ENCODE measurements at regions not wholly inside any gene's neighbourhood (a gene's known extent, or its start where the extent isn't known, plus 50 kb on each side); places are given as distances from the start of the nearest gene placed in this dataset.
A peak's percentile ranks its signal among the peaks of the same experiment; 100 is the strongest.
"Not testable (repeated sequence)": the region's sequence is repeated elsewhere in the genome, so short reads cannot be mapped to it uniquely, and the experiment has no call there.

DNA sequence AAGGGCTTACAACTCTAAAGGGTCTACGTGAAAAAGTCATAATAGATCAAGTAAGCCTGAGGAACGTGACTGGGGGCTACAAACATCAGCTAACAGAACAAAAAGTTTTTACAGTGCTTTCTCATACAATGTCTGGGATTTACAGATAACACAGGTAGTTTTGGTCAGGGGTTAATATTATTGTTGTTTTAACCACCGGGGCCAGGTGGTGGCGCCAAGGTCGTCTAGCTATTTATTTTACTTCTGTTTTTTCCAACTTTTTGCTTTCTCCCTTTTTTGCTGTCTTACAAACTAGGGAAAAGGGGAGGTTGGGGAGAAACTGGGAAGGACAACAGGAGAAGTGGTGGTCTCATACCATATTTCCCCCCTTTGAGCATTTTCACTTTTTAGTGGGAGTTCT is 158.6 kb downstream of the UNC93B1 start:
- not testable (repeated sequence) for H3K27ac ChIP-seq (ENCODE audit: low read depth, low read length); H3K4me3 ChIP-seq (ENCODE audit: low read length in 3 of 3); H3K9me3 ChIP-seq (ENCODE audit: control insufficient read depth in 3 of 3, low read length in 3 of 3); H3K27me3 ChIP-seq (ENCODE audit: control insufficient read depth in 3 of 3, insufficient read depth in 3 of 3, low read length in 3 of 3); H3K4me1 ChIP-seq (ENCODE audit: control insufficient read depth in 3 of 3, insufficient read depth in 3 of 3, low read length in 3 of 3); H3K9ac ChIP-seq (ENCODE audit: low read depth in 1 of 3, low read length in 3 of 3); H3K36me3 ChIP-seq (ENCODE audit: control insufficient read depth in 3 of 3, insufficient read depth in 3 of 3, low read length in 3 of 3)

DNA sequence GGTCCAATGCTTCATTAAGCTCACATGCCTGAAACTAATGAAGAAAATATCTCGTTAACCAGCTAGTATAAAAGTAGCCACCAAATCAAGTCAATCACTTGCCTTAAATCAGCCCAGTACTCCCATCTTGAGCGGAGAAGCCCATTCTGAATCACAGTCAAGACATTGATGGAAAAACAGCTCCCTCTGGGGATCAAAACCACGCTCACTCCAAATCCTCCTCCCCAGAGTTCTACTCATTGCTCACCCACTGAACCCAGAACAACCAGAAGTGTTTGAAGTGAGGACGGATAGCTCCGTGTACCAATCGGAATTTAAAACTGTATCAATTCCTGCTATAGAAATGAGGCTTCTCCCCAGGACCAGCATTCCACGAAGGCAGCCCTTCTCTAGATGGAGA is 163.3 kb downstream of the UNC93B1 start:
- not testable (repeated sequence) for H3K4me1 ChIP-seq (ENCODE audit: control insufficient read depth in 3 of 3, insufficient read depth in 3 of 3, low read length in 3 of 3)

DNA sequence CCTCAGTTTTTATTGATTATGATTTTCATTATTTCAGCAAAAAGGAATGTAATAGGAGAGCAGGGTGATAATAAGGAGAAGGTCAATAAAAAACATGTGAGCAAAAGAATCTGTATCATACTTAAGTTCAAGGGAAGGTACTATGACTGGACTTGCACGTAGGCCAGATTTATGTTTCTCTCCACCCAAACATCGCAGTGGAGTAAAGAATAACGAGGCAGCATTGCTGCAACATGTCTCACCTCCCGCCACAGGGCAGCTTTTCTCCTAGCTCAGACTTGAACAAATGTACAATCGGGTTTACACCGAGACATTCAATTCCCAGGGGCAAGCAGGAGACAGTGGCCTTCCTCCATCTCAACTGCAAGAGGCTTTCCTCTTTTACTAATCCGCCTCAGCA is 155.7 kb upstream of the ALDH3B2 start:
- not testable (repeated sequence) for H3K4me1 ChIP-seq (ENCODE audit: control insufficient read depth in 3 of 3, insufficient read depth in 3 of 3, low read length in 3 of 3); H3K4me3 ChIP-seq (ENCODE audit: low read length in 3 of 3)

More for the DNA sequence above, 163.3 kb downstream of the UNC93B1 start:
- H3K4me3 ChIP-seq (ENCODE audit: low read length in 3 of 3); H3K27ac ChIP-seq (ENCODE audit: low read depth, low read length); H3K9me3 ChIP-seq (ENCODE audit: control insufficient read depth in 3 of 3, low read length in 3 of 3); H3K36me3 ChIP-seq (ENCODE audit: control insufficient read depth in 3 of 3, insufficient read depth in 3 of 3, low read length in 3 of 3); H3K27me3 ChIP-seq (ENCODE audit: control insufficient read depth in 3 of 3, insufficient read depth in 3 of 3, low read length in 3 of 3); H3K9ac ChIP-seq (ENCODE audit: low read depth in 1 of 3, low read length in 3 of 3): not testable (repeated sequence)

DNA sequence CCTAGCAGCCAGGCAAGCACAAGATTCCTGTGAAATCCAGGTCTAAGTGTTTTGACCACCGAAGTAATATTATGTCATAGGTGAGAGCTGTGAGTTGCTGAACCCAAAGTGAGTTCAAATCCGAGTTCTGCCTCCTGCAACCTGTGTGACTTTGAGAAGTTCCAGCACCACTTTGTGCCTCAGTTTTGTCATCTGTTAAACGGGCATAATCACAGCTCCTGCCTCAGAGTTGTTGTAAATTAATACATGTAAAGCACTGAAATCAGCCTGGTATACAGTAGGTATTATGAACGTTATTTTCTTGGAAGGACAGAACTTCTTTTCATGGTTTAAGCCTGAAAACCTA is 152.5 kb upstream of the ALDH3B2 start:
- not testable (repeated sequence) for H3K9ac ChIP-seq (ENCODE audit: low read depth in 1 of 3, low read length in 3 of 3); H3K27ac ChIP-seq (ENCODE audit: low read depth, low read length); H3K27me3 ChIP-seq (ENCODE audit: control insufficient read depth in 3 of 3, insufficient read depth in 3 of 3, low read length in 3 of 3); H3K4me1 ChIP-seq (ENCODE audit: control insufficient read depth in 3 of 3, insufficient read depth in 3 of 3, low read length in 3 of 3); H3K36me3 ChIP-seq (ENCODE audit: control insufficient read depth in 3 of 3, insufficient read depth in 3 of 3, low read length in 3 of 3); H3K4me3 ChIP-seq (ENCODE audit: low read length in 3 of 3); H3K9me3 ChIP-seq (ENCODE audit: control insufficient read depth in 3 of 3, low read length in 3 of 3)

More for the DNA sequence above, 155.7 kb upstream of the ALDH3B2 start:
- H3K9ac ChIP-seq (ENCODE audit: low read depth in 1 of 3, low read length in 3 of 3); H3K36me3 ChIP-seq (ENCODE audit: control insufficient read depth in 3 of 3, insufficient read depth in 3 of 3, low read length in 3 of 3); H3K27me3 ChIP-seq (ENCODE audit: control insufficient read depth in 3 of 3, insufficient read depth in 3 of 3, low read length in 3 of 3); H3K27ac ChIP-seq (ENCODE audit: low read depth, low read length); H3K9me3 ChIP-seq (ENCODE audit: control insufficient read depth in 3 of 3, low read length in 3 of 3): not testable (repeated sequence)

DNA sequence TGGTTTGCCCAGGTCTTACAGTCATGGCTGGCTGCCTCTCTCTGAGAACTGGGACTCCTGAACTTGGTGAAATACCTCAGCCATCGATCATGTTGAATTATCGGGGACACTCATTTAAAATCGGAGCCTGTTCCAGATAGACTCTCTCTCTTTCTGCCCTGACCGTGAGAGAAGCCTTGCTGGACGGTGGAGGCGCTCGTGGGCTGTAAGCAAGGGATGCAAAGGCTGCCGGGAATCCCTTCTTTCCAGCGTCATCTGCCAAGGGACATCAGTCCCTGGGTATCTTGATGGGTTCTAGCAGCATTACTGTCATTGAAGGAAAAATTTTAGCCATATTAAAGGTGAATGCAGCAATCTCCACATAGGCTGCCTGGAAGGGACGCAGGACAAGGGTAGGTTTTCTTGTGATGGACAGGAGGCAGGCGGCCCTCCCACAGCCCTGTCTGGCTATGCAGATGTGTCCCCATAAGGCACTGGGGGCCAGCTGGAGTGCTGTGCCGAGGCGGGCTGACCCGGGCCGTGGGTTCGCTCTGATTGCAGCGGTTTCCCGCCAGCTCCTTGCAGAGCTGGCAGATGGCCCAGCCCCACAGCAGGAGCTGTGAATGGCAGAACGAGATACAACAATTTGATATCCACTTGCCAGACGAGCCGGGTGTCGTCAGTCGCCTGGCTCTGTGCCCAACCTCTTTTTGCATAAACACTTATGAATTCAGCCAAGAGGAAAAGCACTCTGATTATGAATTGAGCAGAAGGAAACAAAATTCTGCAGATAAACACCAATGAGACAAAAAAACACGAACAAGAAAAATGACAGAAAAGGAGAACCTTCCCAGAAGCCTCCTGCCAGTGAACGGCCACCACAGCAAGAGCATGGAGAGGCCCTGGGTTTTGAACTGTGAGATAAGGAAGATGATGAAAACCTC is 151.9 kb upstream of the ALDH3B2 start:
- H3K36me3 ChIP-seq (ENCODE audit: control insufficient read depth in 3 of 3, insufficient read depth in 3 of 3, low read length in 3 of 3); H3K9ac ChIP-seq (ENCODE audit: low read depth in 1 of 3, low read length in 3 of 3); H3K4me1 ChIP-seq (ENCODE audit: control insufficient read depth in 3 of 3, insufficient read depth in 3 of 3, low read length in 3 of 3); H3K27ac ChIP-seq (ENCODE audit: low read depth, low read length); H3K9me3 ChIP-seq (ENCODE audit: control insufficient read depth in 3 of 3, low read length in 3 of 3); H3K27me3 ChIP-seq (ENCODE audit: control insufficient read depth in 3 of 3, insufficient read depth in 3 of 3, low read length in 3 of 3): not testable (repeated sequence)
- peak overlapping the region in 1 of 3 donors; percentile 29 for H3K4me3 ChIP-seq (ENCODE audit: low read length in 3 of 3)

DNA sequence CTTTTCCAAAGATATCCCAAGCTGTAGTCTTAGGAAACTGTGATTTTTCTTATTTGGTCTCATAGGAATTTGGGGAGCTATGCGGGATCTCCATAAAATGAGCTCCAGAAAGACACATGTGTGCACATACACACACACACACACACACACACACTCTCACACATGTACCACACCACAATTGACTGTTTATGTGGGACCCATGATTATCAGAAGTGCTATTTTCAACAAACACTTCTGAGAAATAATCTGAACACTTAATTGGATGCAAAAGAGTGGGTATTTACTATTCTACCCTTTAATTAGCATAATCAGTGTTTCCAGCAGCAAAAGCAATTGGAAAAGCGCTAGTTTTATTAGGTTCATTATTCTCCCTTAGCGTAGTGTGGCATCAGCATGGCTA is 150.4 kb upstream of the ALDH3B2 start:
- not testable (repeated sequence) for H3K9ac ChIP-seq (ENCODE audit: low read depth in 1 of 3, low read length in 3 of 3); H3K4me3 ChIP-seq (ENCODE audit: low read length in 3 of 3); H3K4me1 ChIP-seq (ENCODE audit: control insufficient read depth in 3 of 3, insufficient read depth in 3 of 3, low read length in 3 of 3); H3K9me3 ChIP-seq (ENCODE audit: control insufficient read depth in 3 of 3, low read length in 3 of 3); H3K27ac ChIP-seq (ENCODE audit: low read depth, low read length); H3K36me3 ChIP-seq (ENCODE audit: control insufficient read depth in 3 of 3, insufficient read depth in 3 of 3, low read length in 3 of 3); H3K27me3 ChIP-seq (ENCODE audit: control insufficient read depth in 3 of 3, insufficient read depth in 3 of 3, low read length in 3 of 3)

DNA sequence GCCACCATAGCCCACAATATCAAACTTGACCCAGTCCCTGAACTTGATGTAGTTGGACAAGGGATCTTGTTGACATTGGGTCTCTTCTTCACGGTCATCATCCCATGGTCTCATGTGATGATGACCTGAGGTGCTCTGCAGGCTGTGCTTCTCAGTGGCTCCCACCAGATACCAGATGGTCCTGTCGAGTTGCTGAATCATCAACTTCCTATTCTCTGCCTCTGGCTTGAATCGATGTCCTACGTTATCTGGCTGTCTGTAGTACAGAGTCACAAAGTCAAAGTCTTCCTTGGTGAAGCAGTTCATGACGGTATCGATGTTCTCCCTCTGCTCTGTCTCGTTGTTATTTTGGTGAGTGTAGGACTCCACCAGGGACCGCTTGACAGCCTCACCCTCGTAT is 145.7 kb upstream of the ALDH3B2 start:
- H3K4me3 ChIP-seq (ENCODE audit: low read length in 3 of 3), result no peak overlapping the region
- H3K9ac ChIP-seq (ENCODE audit: low read depth in 1 of 3, low read length in 3 of 3), result no peak overlapping the region
- no peaks in the 10 kb centered on the region for H3K4me1 ChIP-seq (ENCODE audit: control insufficient read depth in 3 of 3, insufficient read depth in 3 of 3, low read length in 3 of 3)
- H3K27me3 ChIP-seq (ENCODE audit: control insufficient read depth in 3 of 3, insufficient read depth in 3 of 3, low read length in 3 of 3), result no peaks in the 10 kb centered on the region
- no peaks in the 10 kb centered on the region for H3K9me3 ChIP-seq (ENCODE audit: control insufficient read depth in 3 of 3, low read length in 3 of 3)
- no peak overlapping the region for H3K27ac ChIP-seq (ENCODE audit: low read depth, low read length)
- no peaks in the 10 kb centered on the region for H3K36me3 ChIP-seq (ENCODE audit: control insufficient read depth in 3 of 3, insufficient read depth in 3 of 3, low read length in 3 of 3)

DNA sequence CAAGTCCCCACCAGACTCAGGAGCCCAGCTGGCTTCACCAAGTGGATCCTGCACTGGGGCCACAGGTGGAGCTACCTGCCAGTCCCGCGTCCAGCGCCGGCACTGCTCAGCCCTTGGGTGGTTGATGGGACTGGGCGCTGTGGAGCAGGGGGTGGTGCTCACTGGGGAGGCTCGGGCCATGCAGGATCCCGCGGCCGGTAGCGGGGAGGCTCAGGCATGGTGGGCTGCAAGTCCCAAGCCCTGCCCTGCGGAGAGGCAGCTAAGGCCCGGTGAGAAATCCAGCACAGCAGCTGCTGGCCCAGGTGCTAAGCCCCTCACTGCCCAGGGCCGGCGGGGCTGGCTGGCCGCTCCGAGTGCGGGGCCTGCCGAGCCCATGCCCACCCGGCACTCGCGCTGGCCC is 143.1 kb upstream of the ALDH3B2 start:
- H3K4me3 ChIP-seq (ENCODE audit: low read length in 3 of 3); H3K4me1 ChIP-seq (ENCODE audit: control insufficient read depth in 3 of 3, insufficient read depth in 3 of 3, low read length in 3 of 3); H3K27ac ChIP-seq (ENCODE audit: low read depth, low read length); H3K27me3 ChIP-seq (ENCODE audit: control insufficient read depth in 3 of 3, insufficient read depth in 3 of 3, low read length in 3 of 3); H3K9ac ChIP-seq (ENCODE audit: low read depth in 1 of 3, low read length in 3 of 3); H3K9me3 ChIP-seq (ENCODE audit: control insufficient read depth in 3 of 3, low read length in 3 of 3); H3K36me3 ChIP-seq (ENCODE audit: control insufficient read depth in 3 of 3, insufficient read depth in 3 of 3, low read length in 3 of 3): not testable (repeated sequence)

DNA sequence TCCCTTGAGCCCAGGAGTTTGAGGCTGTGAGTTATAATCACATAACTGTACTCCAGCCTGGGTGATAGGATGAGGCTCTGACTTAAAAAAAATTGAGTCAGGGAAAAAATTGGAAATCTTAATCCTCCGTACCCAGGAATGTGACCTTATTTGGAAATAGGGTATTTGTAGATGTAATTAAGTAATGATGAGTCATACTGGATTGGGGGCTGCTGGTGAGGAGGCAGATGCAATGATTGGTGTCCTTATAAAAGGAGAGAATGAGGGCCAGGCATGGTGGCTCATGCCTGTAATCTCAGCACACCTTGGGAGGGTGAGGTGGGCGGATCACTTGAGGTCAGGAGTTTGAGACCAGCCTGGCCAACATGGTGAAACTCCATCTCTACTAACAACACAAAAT is 134.9 kb upstream of the ALDH3B2 start:
- H3K9me3 ChIP-seq (ENCODE audit: control insufficient read depth in 3 of 3, low read length in 3 of 3); H3K9ac ChIP-seq (ENCODE audit: low read depth in 1 of 3, low read length in 3 of 3); H3K4me3 ChIP-seq (ENCODE audit: low read length in 3 of 3); H3K27me3 ChIP-seq (ENCODE audit: control insufficient read depth in 3 of 3, insufficient read depth in 3 of 3, low read length in 3 of 3); H3K4me1 ChIP-seq (ENCODE audit: control insufficient read depth in 3 of 3, insufficient read depth in 3 of 3, low read length in 3 of 3); H3K36me3 ChIP-seq (ENCODE audit: control insufficient read depth in 3 of 3, insufficient read depth in 3 of 3, low read length in 3 of 3); H3K27ac ChIP-seq (ENCODE audit: low read depth, low read length): not testable (repeated sequence)

DNA sequence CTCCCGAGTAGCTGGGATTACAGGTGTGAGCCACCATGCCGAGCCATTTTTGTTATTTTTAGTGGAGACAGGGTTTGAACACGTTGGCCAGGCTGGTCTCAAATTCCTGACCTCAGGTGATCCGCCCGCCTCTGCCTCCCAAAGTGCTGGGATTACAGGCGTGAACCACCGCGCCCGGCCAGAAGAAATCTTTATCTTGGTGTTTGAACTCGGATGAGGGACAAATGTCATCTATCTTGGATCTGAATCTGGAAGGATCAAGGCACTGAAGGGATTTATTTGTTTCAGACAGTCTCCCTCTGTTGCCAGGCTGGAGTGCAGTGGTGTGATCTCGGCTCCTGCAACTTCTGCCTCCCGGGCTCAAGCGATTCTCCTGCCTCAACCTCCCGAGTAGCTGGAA is 133.5 kb upstream of the ALDH3B2 start:
- H3K27ac ChIP-seq (ENCODE audit: low read depth, low read length); H3K9me3 ChIP-seq (ENCODE audit: control insufficient read depth in 3 of 3, low read length in 3 of 3); H3K9ac ChIP-seq (ENCODE audit: low read depth in 1 of 3, low read length in 3 of 3); H3K27me3 ChIP-seq (ENCODE audit: control insufficient read depth in 3 of 3, insufficient read depth in 3 of 3, low read length in 3 of 3); H3K4me3 ChIP-seq (ENCODE audit: low read length in 3 of 3); H3K4me1 ChIP-seq (ENCODE audit: control insufficient read depth in 3 of 3, insufficient read depth in 3 of 3, low read length in 3 of 3); H3K36me3 ChIP-seq (ENCODE audit: control insufficient read depth in 3 of 3, insufficient read depth in 3 of 3, low read length in 3 of 3): not testable (repeated sequence)

Measured in skeletal muscle tissue (tissue), 3 donors.